Right renal pelvis (tissue), 4 donors: ENCODE measurements at regions not wholly inside any gene's neighbourhood (a gene's known extent, or its start where the extent isn't known, plus 50 kb on each side); places are given as distances from the start of the nearest gene placed in this dataset.
"Not testable (repeated sequence)": the region's sequence is repeated elsewhere in the genome, so short reads cannot be mapped to it uniquely, and the experiment has no call there.

Experiments
- DNase-seq, 4 donors: peaks; one replicate each; pipeline ENCODE4 v3.0.0-alpha.2; 2013; ENCODE audit warnings: low read depth in 4 of 4, low spot score in 3 of 4, missing footprints in 1 of 4

DNA sequence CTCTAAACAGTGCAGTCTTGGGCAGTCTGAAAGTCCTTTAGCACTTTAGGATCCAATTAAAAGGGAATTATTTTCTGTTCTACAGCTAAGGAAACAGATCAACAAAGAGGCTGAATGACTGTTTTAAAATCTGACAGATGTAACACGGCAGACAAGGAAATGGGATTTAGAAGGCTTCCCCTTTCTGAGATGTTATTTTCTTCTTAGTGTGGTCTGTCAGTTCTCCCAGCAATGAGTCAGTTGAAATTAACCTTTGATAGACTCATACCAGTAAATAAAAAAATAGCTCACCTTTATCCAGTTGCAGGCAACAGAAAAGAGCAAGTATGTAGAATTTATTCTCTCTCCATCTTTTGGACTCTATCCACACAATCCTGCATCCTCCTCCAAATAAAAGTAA lies 98.1 kb downstream of the NEDD1 start:
- no peak for DNase-seq

DNA sequence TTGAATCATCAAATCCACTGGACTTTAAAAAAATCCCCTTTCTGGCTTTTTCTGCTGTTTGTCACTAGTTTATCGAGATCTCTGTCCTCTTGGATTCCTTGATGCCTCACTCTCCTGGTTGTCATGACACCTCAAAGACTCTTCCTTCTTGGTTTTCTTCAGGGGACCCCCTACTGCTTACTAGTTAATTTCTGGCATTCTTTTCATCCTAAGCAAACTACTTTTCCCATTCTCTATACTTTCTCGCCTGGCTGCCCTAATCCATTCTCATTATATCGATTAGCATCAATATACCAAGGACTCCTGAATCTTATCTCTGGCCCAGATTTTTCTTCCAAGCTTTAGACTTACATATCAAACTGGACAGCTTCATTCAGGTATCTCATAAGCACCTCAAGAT lies 98.6 kb downstream of the NEDD1 start:
- no peak for DNase-seq

DNA sequence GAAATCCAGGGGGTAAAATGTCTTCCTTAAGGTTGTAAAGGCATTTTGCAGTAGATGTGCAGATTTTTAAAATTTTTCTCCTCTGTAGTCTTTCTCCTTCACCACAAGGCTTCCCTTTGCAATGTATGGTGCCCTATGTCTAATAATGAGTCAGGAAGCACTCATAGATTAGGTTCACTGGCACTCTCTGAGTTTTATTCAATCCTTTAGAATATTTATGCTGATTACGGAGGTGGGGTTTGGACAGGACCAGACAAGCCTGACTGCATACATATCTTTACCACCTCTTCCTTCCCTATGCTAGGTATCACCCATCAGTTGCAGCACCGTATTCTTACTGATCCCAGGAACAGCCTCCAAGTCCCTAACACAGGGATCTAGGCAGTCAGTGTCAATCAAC lies 99.5 kb downstream of the NEDD1 start:
- DNase-seq, result no peak

DNA sequence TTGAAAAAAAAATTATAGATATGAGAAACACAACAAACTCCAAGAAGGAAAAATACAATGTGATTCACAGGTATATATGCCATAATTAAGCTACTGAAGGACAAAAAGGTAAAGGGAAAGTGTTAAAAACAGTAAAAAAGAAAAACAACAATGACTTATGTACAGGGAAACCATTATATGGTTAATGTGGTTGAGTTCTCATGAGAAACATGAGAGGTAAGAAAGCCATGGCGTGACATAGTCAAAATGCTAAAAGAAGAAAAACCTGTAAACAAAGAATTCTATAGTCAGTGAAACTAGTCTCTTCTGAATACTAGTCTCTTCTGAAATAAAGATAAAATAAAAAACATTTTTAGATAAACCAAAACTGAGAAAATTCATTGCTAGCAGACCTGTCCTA lies 109.1 kb downstream of the NEDD1 start:
- no peak for DNase-seq

DNA sequence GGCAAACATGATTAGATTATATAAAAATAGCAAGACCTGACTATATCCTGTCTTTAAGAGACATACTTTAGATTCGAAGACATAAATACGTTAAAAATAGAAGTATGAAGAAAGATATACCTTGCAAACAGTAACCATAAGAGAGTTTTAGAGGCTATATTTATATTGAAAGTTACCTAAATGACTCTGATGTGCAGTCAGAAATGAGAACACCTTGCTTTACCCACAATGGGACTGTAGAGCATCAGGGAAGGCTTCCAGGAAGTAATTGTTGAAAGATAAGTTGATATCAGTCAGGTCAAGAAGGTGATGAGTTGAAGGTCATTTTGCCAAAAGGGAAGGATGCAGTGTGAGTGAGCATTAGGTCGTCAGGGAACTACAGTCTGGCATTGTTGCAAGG lies 110.2 kb downstream of the NEDD1 start:
- DNase-seq, result no peak

DNA sequence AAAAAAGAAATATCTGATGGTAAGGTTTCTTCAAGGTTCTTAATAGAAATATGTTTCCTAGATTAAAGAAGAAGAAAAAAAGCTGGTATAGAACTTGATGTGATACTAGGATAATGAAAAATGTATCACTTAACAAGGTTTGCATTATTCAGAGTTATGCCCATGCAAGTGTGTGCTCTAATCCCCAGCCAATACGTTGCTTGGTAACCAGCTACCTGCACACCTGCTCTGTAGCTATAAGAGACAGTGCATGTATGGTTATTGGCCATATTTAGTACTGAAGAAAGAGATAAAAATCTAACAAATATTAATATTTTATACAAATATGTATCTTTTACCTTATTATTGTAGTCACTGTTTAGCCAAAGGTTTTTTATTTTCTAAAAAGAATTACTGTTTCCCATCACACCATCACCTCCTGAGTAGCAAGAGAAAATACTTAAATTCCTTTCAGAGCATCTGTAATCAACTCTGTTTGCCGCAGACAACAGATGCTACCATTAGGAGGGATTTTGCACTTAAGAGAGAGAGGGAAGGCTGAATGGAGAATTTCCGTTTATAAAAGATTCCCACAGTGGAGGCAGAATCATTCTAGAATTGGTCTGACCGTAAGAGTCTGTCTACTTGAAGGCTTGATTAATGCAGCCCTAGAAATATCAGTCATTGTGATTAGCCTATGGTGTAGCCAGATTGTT lies 115.6 kb downstream of the NEDD1 start:
- no peak for DNase-seq

DNA sequence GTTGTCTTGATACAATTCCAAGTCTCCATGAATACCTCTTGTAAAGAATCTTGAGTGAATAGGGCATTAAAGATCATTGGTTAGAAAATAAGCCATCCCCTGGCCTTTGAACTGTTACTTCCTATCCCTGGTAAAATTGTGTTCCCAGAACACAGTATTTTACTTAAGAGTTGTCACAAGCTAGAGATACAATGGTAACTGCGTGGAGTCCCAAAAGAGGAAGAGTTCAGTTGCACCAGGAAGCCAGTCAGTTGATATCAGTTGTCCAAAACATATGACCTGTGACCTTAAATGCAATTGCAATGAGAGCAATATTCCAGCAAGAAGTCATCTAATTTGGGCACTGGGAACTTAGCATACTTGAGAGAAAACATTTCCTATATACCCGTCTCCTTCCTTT lies 117.3 kb downstream of the NEDD1 start:
- DNase-seq, result no peak

DNA sequence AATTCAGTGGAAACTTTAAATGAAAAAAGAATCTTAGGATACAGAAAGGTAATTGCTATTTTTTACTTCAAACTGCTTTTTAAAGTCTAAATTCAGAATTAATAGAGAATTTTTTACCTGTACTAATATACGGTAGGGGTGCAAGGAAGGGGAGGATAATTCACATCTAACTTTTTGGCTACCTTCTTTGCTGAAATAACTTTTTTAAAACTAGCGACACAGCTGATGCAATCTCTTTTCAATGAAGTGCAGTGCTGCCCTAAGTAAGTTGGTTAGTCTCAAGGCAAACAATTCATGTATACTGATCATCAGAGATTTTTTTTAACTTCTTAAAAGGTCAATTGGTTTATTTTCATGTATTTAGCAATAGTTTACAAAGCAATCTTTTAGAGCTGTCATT lies 119.8 kb downstream of the NEDD1 start:
- no peak for DNase-seq

DNA sequence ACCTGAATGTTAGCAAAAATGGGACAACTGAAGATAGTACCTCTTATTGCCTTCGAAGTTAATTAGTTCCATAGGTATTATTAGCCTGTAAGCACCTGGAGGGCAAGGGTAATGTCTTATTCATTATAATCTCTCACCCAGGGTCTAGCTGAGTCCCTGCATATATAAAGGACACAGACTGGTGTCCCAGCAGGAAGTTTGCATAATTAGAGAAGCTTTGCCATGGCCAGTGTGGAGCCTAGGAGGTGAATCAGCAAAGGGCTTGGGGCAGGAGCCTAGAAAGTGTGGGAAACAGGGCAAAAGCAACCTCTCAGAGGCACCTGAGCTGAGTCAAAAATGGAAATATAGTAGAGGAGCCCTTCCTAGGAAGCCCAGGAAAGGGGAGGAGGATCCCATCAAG lies 120.4 kb downstream of the NEDD1 start:
- no peak for DNase-seq

DNA sequence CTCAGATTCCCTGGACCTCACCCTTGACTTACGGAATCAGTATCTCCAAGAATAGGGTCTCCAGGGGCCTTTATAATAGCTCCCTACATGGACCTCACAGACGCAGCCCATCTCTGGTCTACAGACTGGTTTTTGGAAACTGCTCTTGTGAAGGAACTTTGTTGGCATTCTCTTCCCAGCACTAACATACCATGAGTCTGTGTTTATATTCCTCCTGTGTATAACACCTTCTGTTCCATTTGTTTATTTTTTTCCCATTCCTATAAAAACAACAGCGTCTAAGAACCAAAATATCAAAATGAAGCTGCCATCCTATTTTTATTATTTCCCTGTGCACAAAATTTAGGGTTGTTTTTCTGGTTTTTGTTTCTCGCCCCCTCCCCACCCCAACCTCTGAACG lies 131.1 kb downstream of the NEDD1 start:
- no peak for DNase-seq

DNA sequence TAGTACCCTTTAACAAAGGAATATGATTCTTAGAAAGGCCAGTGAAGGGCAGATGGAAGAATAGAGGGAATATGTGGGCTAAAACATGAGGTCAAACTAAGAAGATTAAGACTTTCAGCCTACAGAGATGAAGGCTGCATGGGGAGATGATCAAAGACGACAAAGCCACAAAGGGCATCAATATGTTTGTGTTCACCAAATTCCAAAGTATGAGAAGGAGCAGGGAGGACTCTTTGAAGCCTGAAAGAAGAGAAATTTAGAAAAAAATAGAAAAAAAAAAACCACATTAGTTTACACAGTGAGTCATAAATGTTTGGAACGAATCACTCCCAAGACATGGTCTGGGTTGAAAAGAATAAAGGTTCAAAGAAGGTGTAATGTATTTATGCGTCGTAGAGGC lies 131.8 kb downstream of the NEDD1 start:
- no peak for DNase-seq

DNA sequence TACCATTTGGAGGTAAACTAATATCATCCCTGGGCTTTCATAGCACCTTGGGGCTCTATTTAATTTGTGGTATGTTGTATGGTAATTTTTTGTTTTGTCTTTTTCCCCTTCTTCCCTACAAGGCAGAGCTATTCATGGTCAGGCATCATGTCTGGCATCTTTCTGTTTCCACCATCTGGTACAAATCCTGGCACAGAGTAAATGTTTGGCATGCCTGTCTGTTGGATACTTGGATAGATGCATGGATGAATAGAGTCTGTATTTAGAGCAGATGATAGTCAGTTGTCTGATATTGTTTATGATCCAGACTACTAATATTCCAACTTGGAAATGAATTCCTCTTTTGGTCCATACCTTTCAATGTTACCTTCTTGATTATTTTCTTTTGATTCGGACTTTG lies 139.8 kb downstream of the NEDD1 start:
- no peak for DNase-seq

DNA sequence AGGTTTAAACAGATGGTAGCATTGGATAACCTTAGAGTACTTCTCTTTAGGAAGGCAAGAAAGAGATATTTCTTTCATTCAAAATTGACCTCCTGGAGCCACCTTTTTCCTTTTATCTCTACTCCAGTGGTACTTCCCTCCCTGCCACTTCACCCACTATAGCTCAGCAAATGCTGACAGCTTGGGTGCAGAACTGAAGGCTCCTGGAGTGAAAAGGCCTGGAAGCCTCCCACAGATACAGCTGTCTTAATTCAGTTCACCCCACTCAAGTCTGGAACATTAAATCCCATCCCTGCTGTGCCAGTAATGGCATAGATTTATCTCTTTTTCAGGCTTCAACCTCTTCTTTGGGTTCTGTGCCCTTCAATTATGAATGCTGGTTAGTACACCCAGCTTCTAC lies 140.3 kb downstream of the NEDD1 start:
- DNase-seq, result no peak

DNA sequence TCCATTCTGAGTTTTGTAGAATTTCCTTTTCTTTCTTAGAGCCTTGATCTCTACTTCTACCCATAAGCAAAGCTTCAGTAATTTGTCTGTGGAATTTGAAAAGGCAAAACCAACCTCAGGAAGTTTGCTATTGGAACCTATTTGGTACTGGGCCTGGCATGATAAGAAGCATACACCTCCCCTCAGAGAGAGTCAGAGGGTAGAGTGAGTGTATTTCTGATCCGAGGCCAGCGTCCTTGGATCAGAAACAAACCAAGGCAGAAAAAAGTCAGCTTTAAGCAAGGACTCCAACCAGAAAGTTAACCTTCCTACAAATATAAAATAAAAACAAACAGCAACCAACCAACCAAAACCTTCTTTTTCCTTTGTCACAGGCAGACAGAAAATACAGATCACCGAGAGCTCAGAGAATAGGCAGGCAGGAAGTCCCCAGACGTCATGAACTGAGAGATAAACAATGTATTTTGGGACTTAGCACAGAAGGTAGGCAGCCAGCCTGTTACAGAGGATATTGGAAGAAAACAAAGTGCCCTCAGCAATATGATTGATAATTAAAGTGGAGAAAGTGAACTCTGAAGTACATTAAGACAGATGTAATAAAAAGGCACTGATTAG lies 141.5 kb downstream of the NEDD1 start:
- no peak for DNase-seq

DNA sequence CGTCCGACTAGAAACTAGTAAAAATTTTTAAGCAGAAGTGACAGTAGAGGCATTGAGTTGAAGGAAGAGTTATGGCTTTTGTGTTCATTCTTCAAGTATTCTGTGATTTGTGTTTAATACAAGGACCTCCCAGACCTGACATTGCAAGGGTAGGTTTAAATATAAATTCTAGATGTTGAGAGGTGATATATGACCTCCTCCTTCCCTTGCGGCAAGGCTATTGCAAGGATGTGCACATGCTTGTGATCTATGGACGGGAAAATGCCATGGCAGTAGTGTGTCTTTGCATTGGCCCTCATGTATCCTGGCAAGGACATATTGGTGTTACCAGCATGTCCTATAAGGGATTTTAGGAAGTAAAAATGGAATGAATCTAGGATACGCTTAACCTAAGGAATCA lies 143.5 kb downstream of the NEDD1 start:
- DNase-seq, result no peak

DNA sequence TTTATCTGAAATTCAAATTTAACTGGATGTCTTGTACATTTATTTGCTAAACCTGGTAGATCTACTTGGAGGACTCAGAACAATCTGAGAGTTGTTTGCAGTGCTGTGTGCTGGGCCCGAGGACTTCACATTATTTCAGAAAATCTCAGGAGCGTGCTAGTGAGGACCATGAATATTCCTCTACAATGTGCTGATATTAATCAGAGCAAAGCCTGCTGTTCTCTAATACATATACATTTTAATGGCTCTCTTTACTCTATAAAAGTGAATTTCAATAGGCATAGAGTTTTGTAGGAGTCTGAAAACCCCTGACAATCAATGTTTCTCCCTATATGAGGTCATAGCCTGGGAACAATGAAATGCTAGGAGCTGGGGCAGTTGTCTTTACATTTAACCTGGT lies 144.3 kb downstream of the NEDD1 start:
- DNase-seq, result no peak

DNA sequence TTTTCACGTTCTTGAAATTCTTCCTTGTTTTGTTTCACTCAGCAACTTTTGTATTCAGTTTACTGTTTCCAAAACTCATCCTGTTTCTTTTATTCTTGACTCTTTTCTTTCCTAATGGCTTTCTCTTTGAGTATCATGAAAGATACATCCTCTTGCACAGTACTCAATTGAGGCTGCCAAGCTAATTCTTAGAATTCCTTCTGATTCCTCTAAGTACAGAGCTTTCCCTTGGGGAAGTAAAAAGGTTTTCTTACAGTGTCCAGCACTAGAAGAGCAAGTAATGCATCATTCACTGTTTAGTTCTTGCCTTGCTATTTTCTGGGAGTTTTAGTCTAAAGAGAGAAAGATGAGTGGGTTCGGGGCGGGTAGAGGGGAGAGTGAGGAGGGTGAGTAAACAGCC lies 154.1 kb downstream of the NEDD1 start:
- DNase-seq, result no peak

DNA sequence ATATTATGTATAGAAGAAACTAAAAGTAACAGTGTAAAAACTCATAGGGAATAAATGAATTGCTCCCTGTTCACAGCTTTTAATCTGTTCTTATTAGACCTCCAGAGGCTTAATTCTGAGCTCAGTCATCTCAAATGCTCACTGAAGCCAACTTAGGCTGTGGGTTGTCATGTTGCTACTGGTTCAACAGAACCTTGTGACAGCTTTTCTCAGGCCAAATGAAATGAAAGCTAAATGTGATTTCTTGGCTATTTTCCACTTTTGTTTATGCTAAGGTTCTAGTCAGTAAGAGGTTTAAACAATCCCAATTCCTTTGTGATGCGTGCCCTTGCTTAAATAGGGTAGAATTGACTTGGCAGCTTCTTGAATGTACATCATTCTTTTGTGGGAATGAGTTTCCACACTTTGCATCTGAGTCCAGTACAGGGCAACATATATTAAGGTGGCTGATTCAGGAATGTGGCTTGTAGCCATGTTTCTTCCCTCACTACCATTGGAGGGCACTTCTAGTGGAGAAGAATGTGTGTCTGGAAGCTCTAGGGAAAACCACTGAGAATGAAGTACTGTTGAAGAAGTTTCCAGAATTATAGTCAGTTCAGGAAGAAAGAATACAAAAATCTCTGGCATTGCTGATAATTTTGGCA lies 156.4 kb downstream of the NEDD1 start:
- DNase-seq, result no peak

DNA sequence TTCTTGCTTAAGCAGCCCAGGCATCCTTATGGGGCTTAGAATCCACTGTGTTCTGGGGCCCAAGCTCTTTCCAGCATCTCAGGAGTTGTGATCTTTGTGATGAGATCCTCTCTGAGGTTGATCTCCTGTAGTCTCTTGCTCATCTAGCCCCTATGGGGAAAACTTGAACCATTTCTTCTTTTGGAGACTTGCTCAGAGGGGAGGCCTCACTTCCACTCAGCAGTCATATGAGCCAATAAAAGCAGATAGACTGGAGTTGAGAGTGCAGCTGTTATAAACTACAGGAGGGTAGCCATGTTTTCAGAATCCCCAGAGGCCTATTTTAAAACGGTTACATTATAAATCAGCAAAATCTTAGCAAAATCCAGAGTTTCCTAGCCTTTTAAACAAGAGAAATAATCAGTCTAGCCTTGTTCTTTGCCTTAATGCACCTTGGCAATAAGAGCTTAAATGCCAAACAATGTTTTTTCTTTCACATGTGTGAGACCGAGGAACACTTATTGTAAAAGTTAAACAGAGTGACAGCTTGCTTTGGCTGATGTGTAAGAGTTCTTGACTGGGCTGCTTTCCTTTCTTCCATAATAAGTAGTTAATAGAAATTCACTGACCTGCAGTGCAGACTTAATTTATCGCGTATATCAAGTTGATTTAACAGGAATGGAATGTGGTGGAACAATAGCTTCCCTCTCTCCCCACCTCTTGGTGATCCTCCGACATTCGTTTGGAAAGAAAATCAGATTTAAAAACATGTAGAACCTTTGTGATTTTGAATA lies 168.3 kb downstream of the NEDD1 start:
- DNase-seq, result peak in 3 of 4 donors; percentile 18 to 59 (median 48)

DNA sequence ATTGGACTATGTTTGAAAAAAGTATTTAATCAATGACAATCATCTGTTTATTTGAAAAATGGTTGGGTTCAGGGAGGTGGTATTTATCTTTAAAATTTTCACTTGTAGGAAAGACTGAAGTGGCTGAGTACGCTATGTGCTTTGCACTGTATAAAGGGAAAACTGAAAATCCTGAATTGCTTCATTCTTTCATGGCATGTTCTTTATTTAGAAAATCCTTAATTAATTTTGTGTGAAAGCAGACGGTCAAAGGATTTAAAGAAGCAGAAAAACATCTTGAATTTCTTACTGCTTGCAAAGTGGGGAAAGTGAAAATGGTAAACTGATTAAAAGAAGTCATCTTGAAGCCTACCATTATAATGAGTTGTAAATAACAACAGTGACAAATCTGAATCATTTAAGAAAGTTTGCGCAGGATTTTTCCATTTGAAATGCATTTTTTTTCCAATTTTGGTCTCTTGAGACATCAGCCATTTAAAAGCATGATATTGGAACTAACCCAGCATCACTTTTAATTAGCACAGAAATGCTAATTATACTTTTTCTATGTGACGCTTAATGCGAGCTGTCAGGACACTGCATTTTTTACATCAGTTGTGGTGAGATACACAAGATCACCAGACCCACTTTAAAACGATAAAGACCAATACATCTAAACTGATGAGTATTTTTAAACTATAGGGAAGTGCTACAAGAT lies 169.0 kb downstream of the NEDD1 start:
- no peak for DNase-seq

DNA sequence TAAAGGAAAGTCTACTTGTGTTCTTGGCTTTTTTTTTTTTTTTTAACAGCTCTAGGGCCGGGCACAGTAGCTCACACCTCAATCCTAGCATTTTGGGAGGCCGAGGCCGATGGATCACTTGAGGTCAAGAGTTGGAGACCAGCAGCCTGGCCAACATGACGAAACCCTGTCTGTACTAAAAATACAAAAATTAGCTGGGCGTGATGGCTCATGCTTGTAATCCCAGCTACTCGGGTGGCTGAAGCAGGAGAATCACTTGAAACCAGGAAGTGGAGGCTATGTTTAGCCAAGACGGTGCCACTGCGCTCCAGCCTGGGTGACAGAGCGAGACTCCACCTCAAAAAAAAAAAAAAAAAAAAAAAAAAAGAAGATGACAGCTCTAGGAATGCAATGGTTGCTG lies 169.9 kb downstream of the NEDD1 start:
- DNase-seq, result not testable (repeated sequence)
